A673 (cell line): ENCODE measurements at regions not wholly inside any gene's neighbourhood (a gene's known extent, or its start where the extent isn't known, plus 50 kb on each side); places are given as distances from the start of the nearest gene placed in this dataset.

ENCODE experiments used
- BruUV-seq: library from RNA; stranded (reverse); fragments of 400-500 nt; replicated peaks from 2 replicates; lab custom pipeline; 2021; lab: Mats Ljungman, UMichigan
- CTCF ChIA-PET: fragments of 300-600 bp; sonication (Branson Sonifier 250); formaldehyde crosslinking; loops from one replicate; lab custom pipeline; 2022; ENCODE audit warnings: antibody characterized with exemption; lab: Charles Lee
- POLR2A ChIA-PET: fragments of 300-600 bp; sonication (Branson Sonifier 250); formaldehyde crosslinking; loops from one replicate; lab custom pipeline; 2022; ENCODE audit warnings: antibody characterized with exemption; ENCODE audit not compliant: low non-redundant PET; lab: Charles Lee
- DNase-seq: peaks from one replicate; pipeline ENCODE4 v3.0.0-alpha.2; 2015; ENCODE audit warnings: low spot score
- H3K27ac ChIP-seq: fragments of 200-600 bp; sonication (generic); 2 replicates; pipeline ENCODE4 v1.5.1; 2016; ENCODE audit warnings: mixed run types, low read depth, mild to moderate bottlenecking, mixed read lengths, antibody characterized with exemption, low read length; ENCODE audit not compliant: poor library complexity, severe bottlenecking
- H3K27me3 ChIP-seq: fragments of 200-600 bp; sonication (generic); replicated peaks from 2 replicates; pipeline ENCODE4 v1.6.1; 2017; ENCODE audit warnings: mixed run types, low read depth, mild to moderate bottlenecking, mixed read lengths, antibody characterized with exemption, low read length; ENCODE audit not compliant: insufficient read depth, poor library complexity
- H3K36me3 ChIP-seq: fragments of 200-600 bp; sonication (generic); 2 replicates; pipeline ENCODE4 v1.6.1; 2016; ENCODE audit warnings: mixed run types, mild to moderate bottlenecking, mixed read lengths, antibody characterized with exemption, low read length; ENCODE audit not compliant: insufficient read depth, poor library complexity, severe bottlenecking
- H3K4me1 ChIP-seq: fragments of 200-600 bp; sonication (generic); 2 replicates; pipeline ENCODE4 v1.6.1; 2017; ENCODE audit warnings: mixed run types, mild to moderate bottlenecking, mixed read lengths, antibody characterized with exemption, low read length; ENCODE audit not compliant: insufficient read depth, poor library complexity, severe bottlenecking
- H3K4me3 ChIP-seq: fragments of 200-600 bp; sonication (generic); 2 replicates; pipeline ENCODE4 v1.5.1; 2016; ENCODE audit warnings: low read depth, mixed run types, mild to moderate bottlenecking, mixed read lengths, low read length; ENCODE audit not compliant: poor library complexity, severe bottlenecking
- H3K9me3 ChIP-seq: fragments of 200-600 bp; sonication (generic); 2 replicates; pipeline ENCODE4 v1.6.1; 2016; ENCODE audit warnings: mixed run types, low read depth, mild to moderate bottlenecking, mixed read lengths, antibody characterized with exemption, low read length; ENCODE audit not compliant: poor library complexity, severe bottlenecking
- CTCF ChIP-seq: fragments of 300-800, 200-600 bp; sonication (generic); conservative IDR thresholded peaks from 2 replicates; pipeline ENCODE4 v1.5.1; 2017; ENCODE audit warnings: low read depth, mild to moderate bottlenecking, antibody characterized with exemption, low read length, moderate library complexity, mixed read lengths
- EZH2 ChIP-seq: fragments of 200-600 bp; sonication (generic); IDR thresholded peaks from 2 replicates; pipeline ENCODE4 v1.6.1; 2017; ENCODE audit warnings: borderline replicate concordance, low read depth, mild to moderate bottlenecking, mixed read lengths, antibody characterized with exemption, low read length; ENCODE audit not compliant: poor library complexity, severe bottlenecking
- intact Hi-C: fragments of 100-400 bp; cut with micrococcal nuclease; formaldehyde crosslinking; loops from one replicate; pipeline ENCODE4 v1.10.0; 2022; ENCODE audit not compliant: unreplicated experiment

- Histone ChIP-seq H3K9me3 (no peaks in the 10 kb centered on the region), H3K4me1 (peaks cover 27% of the 10 kb centered on the region), H3K36me3 (no peaks in the 10 kb centered on the region), H3K27ac (no peak overlapping the region), H3K4me3 (no peak overlapping the region), H3K27me3 (no peaks in the 10 kb centered on the region)
- ChIA-PET POLR2A (no interaction called here), CTCF (no interaction called here)
- BruUV-seq, result no TSS peak
- intact Hi-C loops, result no loop called here
- no peak for TF ChIP-seq EZH2
- TF ChIP-seq CTCF, result no peak
- DNase-seq, result no peak
These were observed 360.2 kb upstream of the PTBP2 start for GRCh38 chr1:96361271-96361856.

GRCh38 chr1:96361961-96362360 is 359.6 kb upstream of the PTBP2 start:
- no TSS peak for BruUV-seq
- H3K4me3 ChIP-seq, result no peak overlapping the region
- CTCF ChIA-PET, result no interaction called here
- POLR2A ChIA-PET, result no interaction called here
- no peak overlapping the region for H3K27ac ChIP-seq
- H3K27me3 ChIP-seq, result no peaks in the 10 kb centered on the region
- no peaks in the 10 kb centered on the region for H3K36me3 ChIP-seq
- intact Hi-C loops, result no loop called here
- TF ChIP-seq EZH2 (no peak), CTCF (no peak)
- no peak for DNase-seq
- peaks cover 21% of the 10 kb centered on the region for H3K4me1 ChIP-seq
- no peaks in the 10 kb centered on the region for H3K9me3 ChIP-seq

DNA sequence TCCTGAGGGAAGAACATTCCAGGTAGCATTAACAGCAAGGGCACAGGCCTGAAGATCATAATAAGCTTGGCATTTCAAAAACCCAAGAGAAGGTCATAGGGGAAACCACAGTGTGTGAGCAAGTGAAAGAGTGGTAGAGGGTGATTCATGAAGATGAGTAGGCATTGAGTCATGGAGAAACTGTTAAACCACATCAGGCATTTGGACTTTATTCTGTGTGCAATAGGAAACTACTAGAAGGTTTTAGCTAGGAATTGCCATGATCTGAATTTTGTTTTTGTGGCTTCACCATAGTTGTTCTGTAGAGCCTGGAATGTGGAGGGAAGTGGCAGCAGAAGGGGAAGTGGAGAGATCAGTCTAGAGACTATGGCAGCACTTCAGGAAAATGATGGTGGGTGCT is 359.0 kb upstream of the PTBP2 start:
- Histone ChIP-seq H3K36me3 (no peaks in the 10 kb centered on the region), H3K4me3 (no peak overlapping the region), H3K9me3 (no peaks in the 10 kb centered on the region), H3K27ac (no peak overlapping the region), H3K4me1 (peaks cover 14% of the 10 kb centered on the region), H3K27me3 (no peaks in the 10 kb centered on the region)
- intact Hi-C loops, result no loop called here
- ChIA-PET POLR2A (no interaction called here), CTCF (no interaction called here)
- TF ChIP-seq EZH2 (no peak), CTCF (no peak)
- DNase-seq, result no peak
- BruUV-seq, result no TSS peak
